CD4-positive, alpha-beta T cell (primary cell): ENCODE measurements at regions not wholly inside any gene's neighbourhood (a gene's known extent, or its start where the extent isn't known, plus 50 kb on each side); places are given as distances from the start of the nearest gene placed in this dataset.

ENCODE experiments used
- ATAC-seq: fragments of 200-7000 bp; cut with Tn5 transposase; one replicate; pipeline ENCODE4 v1.10.0; 2022; ENCODE audit warnings: mild to moderate bottlenecking; ENCODE audit not compliant: poor library complexity
- CTCF ChIA-PET: fragments of 350-600 bp; sonication (Branson Sonifier 250); formaldehyde crosslinking; loops from one replicate; lab custom pipeline; 2021; ENCODE audit warnings: antibody characterized with exemption, inconsistent platforms; lab: Charles Lee
- POLR2A ChIA-PET: fragments of 350-600 bp; sonication (Branson Sonifier 250); formaldehyde crosslinking; loops from one replicate; lab custom pipeline; 2021; ENCODE audit warnings: antibody characterized with exemption, inconsistent platforms; lab: Charles Lee
- DNase-seq, 14 experiments: peaks; one replicate each; pipeline ENCODE4 v3.0.0-alpha.2; 2013 to 2020; ENCODE audit warnings: mixed read lengths in 2 of 14
- H3K27ac ChIP-seq, 2 donors: one replicate each; pipeline versions ENCODE4 v1.5.1 to v1.7.0; 2013; ENCODE audit warnings: low read length in 2 of 2, low read depth in 1 of 2, mild to moderate bottlenecking in 1 of 2
- H3K27me3 ChIP-seq, 2 experiments: 1 replicate in 1 of 2; 2 replicates in 1 of 2; pipeline versions ENCODE4 v1.6.1 to v1.7.0; 2013; ENCODE audit warnings: low read length in 2 of 2, control low read depth in 1 of 2, mild to moderate bottlenecking in 1 of 2, moderate library complexity in 1 of 2; ENCODE audit not compliant: insufficient read depth in 2 of 2, control insufficient read depth in 1 of 2
- H3K36me3 ChIP-seq: one replicate; pipeline ENCODE4 v1.6.1; 2013; ENCODE audit warnings: low read length, control low read depth; ENCODE audit not compliant: insufficient read depth
- H3K4me1 ChIP-seq: one replicate; pipeline ENCODE4 v1.6.1; 2013; ENCODE audit warnings: low read length, control low read depth; ENCODE audit not compliant: insufficient read depth
- H3K4me3 ChIP-seq: one replicate; pipeline ENCODE4 v1.5.1; 2013; ENCODE audit warnings: mild to moderate bottlenecking, low read length, moderate library complexity
- H3K9me3 ChIP-seq, 2 experiments: 1 replicate in 1 of 2; 2 replicates in 1 of 2; pipeline versions ENCODE4 v1.6.1 to v1.7.0; 2013; ENCODE audit warnings: low read length in 2 of 2, mild to moderate bottlenecking in 2 of 2, control low read depth in 1 of 2, moderate library complexity in 1 of 2; ENCODE audit not compliant: control insufficient read depth in 1 of 2, insufficient read depth in 1 of 2
- H3K27ac Mint-ChIP-seq: one replicate; pipeline ENCODE4 v1.8.0; 2020; ENCODE audit warnings: mixed read lengths
- H3K27me3 Mint-ChIP-seq: one replicate; pipeline ENCODE4 v1.8.0; 2021; ENCODE audit warnings: mixed read lengths
- H3K36me3 Mint-ChIP-seq: one replicate; pipeline ENCODE4 v1.8.0; 2021; ENCODE audit warnings: low read depth, mixed read lengths
- H3K4me1 Mint-ChIP-seq: one replicate; pipeline ENCODE4 v1.8.0; 2021; ENCODE audit warnings: low read depth, mixed read lengths
- H3K4me3 Mint-ChIP-seq: one replicate; pipeline ENCODE4 v1.8.0; 2020; ENCODE audit warnings: mild to moderate bottlenecking, mixed read lengths
- H3K9me3 Mint-ChIP-seq: one replicate; pipeline ENCODE4 v1.8.0; 2020; ENCODE audit warnings: mixed read lengths
- intact Hi-C, 2 experiments: fragments of 100-400 bp; cut with DNase I in 1 of 2; cut with micrococcal nuclease in 1 of 2; formaldehyde crosslinking; loops; one replicate each; pipeline versions ENCODE4 v1.15.1 to v1.9.0; 2023 to 2025; cut with DNase I, micrococcal nuclease
- TF ChIP-seq, protein P1 (sequence below): fragments of 200-600 bp; IDR thresholded peaks from one replicate; pipeline ENCODE4 v1.8.0; 2022; ENCODE audit warnings: antibody characterized with exemption, mild to moderate bottlenecking

DNA sequence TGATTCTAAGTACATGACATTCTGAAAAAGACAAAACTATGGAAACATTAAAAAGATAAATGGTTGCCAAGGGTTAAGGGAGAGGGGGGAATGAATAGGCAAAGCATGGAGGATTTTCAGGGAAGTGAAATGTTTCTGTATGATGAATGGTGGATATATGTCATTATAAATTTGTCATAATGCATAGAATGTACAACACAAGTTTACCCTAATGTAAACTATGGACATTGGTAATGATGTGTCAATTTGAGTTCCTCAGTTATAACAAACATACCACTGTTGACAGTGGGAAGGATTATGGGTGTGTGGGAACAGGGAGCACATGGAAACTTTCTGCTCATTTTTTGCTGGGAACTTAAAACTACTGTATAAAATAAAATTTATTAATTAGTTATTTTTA lies 427.1 kb upstream of the ESRRG start:
- Mint-ChIP-seq H3K27me3 (no peaks in the 10 kb centered on the region), H3K4me3 (no peak overlapping the region), H3K27ac (no peak overlapping the region), H3K9me3 (peaks cover 7% of the 10 kb centered on the region), H3K4me1 (no peaks in the 10 kb centered on the region), H3K36me3 (no peaks in the 10 kb centered on the region)
- ATAC-seq (no peak), DNase-seq (no peak)
- ChIA-PET POLR2A (no interaction called here), CTCF (no interaction called here)
- intact Hi-C loops, result no loop called here
- H3K36me3 ChIP-seq, result no peaks in the 10 kb centered on the region
- H3K4me3 ChIP-seq, result no peak overlapping the region
- TF ChIP-seq, protein P1, sequence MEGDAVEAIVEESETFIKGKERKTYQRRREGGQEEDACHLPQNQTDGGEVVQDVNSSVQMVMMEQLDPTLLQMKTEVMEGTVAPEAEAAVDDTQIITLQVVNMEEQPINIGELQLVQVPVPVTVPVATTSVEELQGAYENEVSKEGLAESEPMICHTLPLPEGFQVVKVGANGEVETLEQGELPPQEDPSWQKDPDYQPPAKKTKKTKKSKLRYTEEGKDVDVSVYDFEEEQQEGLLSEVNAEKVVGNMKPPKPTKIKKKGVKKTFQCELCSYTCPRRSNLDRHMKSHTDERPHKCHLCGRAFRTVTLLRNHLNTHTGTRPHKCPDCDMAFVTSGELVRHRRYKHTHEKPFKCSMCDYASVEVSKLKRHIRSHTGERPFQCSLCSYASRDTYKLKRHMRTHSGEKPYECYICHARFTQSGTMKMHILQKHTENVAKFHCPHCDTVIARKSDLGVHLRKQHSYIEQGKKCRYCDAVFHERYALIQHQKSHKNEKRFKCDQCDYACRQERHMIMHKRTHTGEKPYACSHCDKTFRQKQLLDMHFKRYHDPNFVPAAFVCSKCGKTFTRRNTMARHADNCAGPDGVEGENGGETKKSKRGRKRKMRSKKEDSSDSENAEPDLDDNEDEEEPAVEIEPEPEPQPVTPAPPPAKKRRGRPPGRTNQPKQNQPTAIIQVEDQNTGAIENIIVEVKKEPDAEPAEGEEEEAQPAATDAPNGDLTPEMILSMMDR, result no peak
- H3K4me1 ChIP-seq, result no peaks in the 10 kb centered on the region
- no peaks in the 10 kb centered on the region for H3K9me3 ChIP-seq
- no peaks in the 10 kb centered on the region for H3K27me3 ChIP-seq
- H3K27ac ChIP-seq, result no peak overlapping the region

GRCh38 chr1:217149791-217150190 lies 426.6 kb upstream of the ESRRG start:
- no peak overlapping the region for H3K27ac ChIP-seq
- ATAC-seq (no peak), DNase-seq (no peak)
- H3K4me1 Mint-ChIP-seq, result no peaks in the 10 kb centered on the region
- H3K4me1 ChIP-seq, result no peaks in the 10 kb centered on the region
- H3K27ac Mint-ChIP-seq, result no peak overlapping the region
- H3K27me3 ChIP-seq, result no peaks in the 10 kb centered on the region
- no peaks in the 10 kb centered on the region for H3K9me3 ChIP-seq
- H3K9me3 Mint-ChIP-seq, result peaks cover 7% of the 10 kb centered on the region
- intact Hi-C loops, result no loop called here
- POLR2A ChIA-PET, result no interaction called here
- H3K4me3 Mint-ChIP-seq, result no peak overlapping the region
- CTCF ChIA-PET, result no interaction called here
- H3K36me3 Mint-ChIP-seq, result no peaks in the 10 kb centered on the region
- no peak overlapping the region for H3K4me3 ChIP-seq
- TF ChIP-seq, protein P1, result no peak
- H3K36me3 ChIP-seq, result no peaks in the 10 kb centered on the region
- no peaks in the 10 kb centered on the region for H3K27me3 Mint-ChIP-seq

GRCh38 chr1:217141711-217142110 lies 418.5 kb upstream of the ESRRG start:
- H3K4me3 ChIP-seq, result no peak overlapping the region
- H3K27me3 ChIP-seq, result peaks cover 32 to 47% of the 10 kb centered on the region in 2 experiments
- peaks cover 0 to 29% of the 10 kb centered on the region in 2 experiments for H3K9me3 ChIP-seq
- Mint-ChIP-seq H3K36me3 (no peaks in the 10 kb centered on the region), H3K27me3 (peaks cover 39% of the 10 kb centered on the region), H3K4me1 (no peaks in the 10 kb centered on the region), H3K27ac (no peak overlapping the region), H3K9me3 (no peaks in the 10 kb centered on the region), H3K4me3 (no peak overlapping the region)
- H3K27ac ChIP-seq, result no peak overlapping the region
- DNase-seq (no peak), ATAC-seq (no peak)
- ChIA-PET POLR2A (no interaction called here), CTCF (no interaction called here)
- intact Hi-C loops, result no loop called here
- TF ChIP-seq, protein P1, result no peak
- H3K36me3 ChIP-seq, result no peaks in the 10 kb centered on the region
- no peaks in the 10 kb centered on the region for H3K4me1 ChIP-seq
